H9 (cell line): ENCODE measurements at regions not wholly inside any gene's neighbourhood (a gene's known extent, or its start where the extent isn't known, plus 50 kb on each side); places are given as distances from the start of the nearest gene placed in this dataset.

ENCODE experiments used
- DNase-seq: peaks from one replicate; pipeline ENCODE4 v3.0.0-alpha.2; 2017
- H2AFZ ChIP-seq: one replicate; pipeline ENCODE4 v1.6.1; 2013; ENCODE audit warnings: mild to moderate bottlenecking, low read length, control low read depth, moderate library complexity
- H2AK5ac ChIP-seq: 2 replicates; pipeline ENCODE4 v1.6.1; 2013; ENCODE audit warnings: low read length, control low read depth, mixed read lengths; ENCODE audit not compliant: insufficient read length
- H2BK120ac ChIP-seq: one replicate; pipeline ENCODE4 v1.6.1; 2013; ENCODE audit warnings: low read depth, mild to moderate bottlenecking, low read length, control low read depth, inconsistent platforms; ENCODE audit not compliant: poor library complexity, severe bottlenecking
- H2BK12ac ChIP-seq: 2 replicates; pipeline ENCODE4 v1.6.1; 2013; ENCODE audit warnings: low read length, control low read depth, mixed read lengths, low read depth; ENCODE audit not compliant: insufficient read length
- H2BK15ac ChIP-seq: 2 replicates; pipeline ENCODE4 v1.6.1; 2013; ENCODE audit warnings: low read depth, low read length, control low read depth
- H2BK20ac ChIP-seq: one replicate; pipeline ENCODE4 v1.6.1; 2013; ENCODE audit warnings: low read depth, mild to moderate bottlenecking, low read length, control low read depth, inconsistent platforms; ENCODE audit not compliant: poor library complexity, severe bottlenecking
- H2BK5ac ChIP-seq: 2 replicates; pipeline ENCODE4 v1.6.1; 2013; ENCODE audit warnings: low read length, control low read depth, mixed read lengths; ENCODE audit not compliant: insufficient read length
- H3K14ac ChIP-seq: 2 replicates; pipeline ENCODE4 v1.6.1; 2013; ENCODE audit warnings: low read length, control low read depth; ENCODE audit not compliant: insufficient read depth
- H3K18ac ChIP-seq: 2 replicates; pipeline ENCODE4 v1.6.1; 2013; ENCODE audit warnings: low read depth, mild to moderate bottlenecking, mixed read lengths, low read length, control low read depth; ENCODE audit not compliant: insufficient read length
- H3K23ac ChIP-seq: 2 replicates; pipeline ENCODE4 v1.6.1; 2013; ENCODE audit warnings: low read length, control low read depth, mixed read lengths, low read depth; ENCODE audit not compliant: insufficient read length
- H3K23me2 ChIP-seq: 2 replicates; pipeline ENCODE4 v1.6.1; 2013; ENCODE audit warnings: low read depth, mild to moderate bottlenecking, mixed read lengths, low read length, control low read depth; ENCODE audit not compliant: insufficient read length, poor library complexity, severe bottlenecking
- H3K27ac ChIP-seq: 2 replicates; pipeline ENCODE4 v1.5.1; 2013; ENCODE audit warnings: low read length, control low read depth, mixed read lengths, low read depth; ENCODE audit not compliant: insufficient read length
- H3K27me3 ChIP-seq: 2 replicates; pipeline ENCODE4 v1.6.1; 2013; ENCODE audit warnings: low read length, control low read depth, inconsistent platforms; ENCODE audit not compliant: insufficient read depth
- H3K4ac ChIP-seq: 2 replicates; pipeline ENCODE4 v1.6.1; 2013; ENCODE audit warnings: low read depth, mild to moderate bottlenecking, control low read depth, inconsistent platforms, low read length, moderate library complexity
- H3K4me1 ChIP-seq: 2 replicates; pipeline ENCODE4 v1.6.1; 2013; ENCODE audit warnings: low read length, control low read depth, inconsistent platforms; ENCODE audit not compliant: insufficient read depth
- H3K4me2 ChIP-seq: 2 replicates; pipeline ENCODE4 v1.6.1; 2013; ENCODE audit warnings: low read length, control low read depth, mixed read lengths; ENCODE audit not compliant: insufficient read length, insufficient read depth
- H3K56ac ChIP-seq: 2 replicates; pipeline ENCODE4 v1.6.1; 2013; ENCODE audit warnings: low read depth, mild to moderate bottlenecking, mixed read lengths, low read length, control low read depth; ENCODE audit not compliant: insufficient read length
- H3K79me1 ChIP-seq: 2 replicates; pipeline ENCODE4 v1.6.1; 2013; ENCODE audit warnings: low read depth, mild to moderate bottlenecking, moderate library complexity, low read length, control low read depth, inconsistent platforms; ENCODE audit not compliant: insufficient read depth, poor library complexity, severe bottlenecking
- H3K79me2 ChIP-seq: 2 replicates; pipeline ENCODE4 v1.6.1; 2013; ENCODE audit warnings: low read length, control low read depth, inconsistent platforms; ENCODE audit not compliant: insufficient read depth
- H3K9ac ChIP-seq: 2 replicates; pipeline ENCODE4 v1.6.1; 2013; ENCODE audit warnings: low read length, control low read depth, mixed read lengths; ENCODE audit not compliant: insufficient read length; ENCODE audit errors: extremely low read depth
- H3K9me3 ChIP-seq: one replicate; pipeline ENCODE4 v1.6.1; 2013; ENCODE audit warnings: low read depth, low read length, inconsistent platforms; ENCODE audit not compliant: control insufficient read depth
- H3T11ph ChIP-seq: one replicate; pipeline ENCODE4 v1.6.1; 2013; ENCODE audit warnings: mild to moderate bottlenecking, low read length, control low read depth, inconsistent platforms
- H4K20me1 ChIP-seq: one replicate; pipeline ENCODE4 v1.6.1; 2013; ENCODE audit not compliant: control insufficient read depth, insufficient read length, insufficient read depth
- H4K5ac ChIP-seq: 2 replicates; pipeline ENCODE4 v1.6.1; 2013; ENCODE audit warnings: low read depth, mild to moderate bottlenecking, mixed read lengths, low read length, control low read depth; ENCODE audit not compliant: insufficient read length
- H4K8ac ChIP-seq: replicated peaks from 2 replicates; pipeline ENCODE4 v1.6.1; 2013; ENCODE audit warnings: low read length, control low read depth, mixed read lengths, low read depth; ENCODE audit not compliant: insufficient read length
- H4K91ac ChIP-seq: 2 replicates; pipeline ENCODE4 v1.6.1; 2013; ENCODE audit warnings: low read depth, mild to moderate bottlenecking, moderate library complexity, mixed read lengths, low read length, control low read depth; ENCODE audit not compliant: insufficient read length
- H3K27ac Mint-ChIP-seq, 3 experiments: 2 replicates in 2 of 3; 3 replicates in 1 of 3; pipeline ENCODE4 v1.8.0; 2020 to 2021; ENCODE audit warnings: mixed read lengths in 3 of 3, mild to moderate bottlenecking in 1 of 3, moderate library complexity in 1 of 3
- H3K27me3 Mint-ChIP-seq: 2 replicates; pipeline ENCODE4 v1.8.0; 2021; ENCODE audit warnings: low read depth, mild to moderate bottlenecking, moderate library complexity, mixed read lengths
- H3K36me3 Mint-ChIP-seq, 3 experiments: 2 replicates in 2 of 3; 3 replicates in 1 of 3; pipeline ENCODE4 v1.8.0; 2020 to 2021; ENCODE audit warnings: low read depth in 3 of 3, mixed read lengths in 3 of 3; ENCODE audit not compliant: insufficient read depth in 1 of 3
- H3K4me1 Mint-ChIP-seq, 2 experiments: 2 replicates each; pipeline ENCODE4 v1.8.0; 2020; ENCODE audit warnings: mixed read lengths in 2 of 2
- H3K4me3 Mint-ChIP-seq, 2 experiments: 2 replicates in 1 of 2; 3 replicates in 1 of 2; pipeline ENCODE4 v1.8.0; 2020 to 2021; ENCODE audit warnings: mild to moderate bottlenecking in 2 of 2, mixed read lengths in 2 of 2, moderate library complexity in 1 of 2
- H3K9me3 Mint-ChIP-seq, 2 experiments: 2 replicates in 1 of 2; 3 replicates in 1 of 2; pipeline ENCODE4 v1.8.0; 2020; ENCODE audit warnings: mild to moderate bottlenecking in 2 of 2, mixed read lengths in 2 of 2, moderate library complexity in 1 of 2
- CTCF ChIP-seq: fragments of 200-600 bp; sonication (generic); conservative IDR thresholded peaks from 3 replicates; pipeline ENCODE4 v1.8.0; 2021; ENCODE audit warnings: antibody characterized with exemption, mild to moderate bottlenecking
- WGBS: extraction: QIAGEN DNeasy Blood & Tissue Kit; methylation state at CpG from one replicate; pipeline ENCODE4 v1.1.7; 2013; ENCODE audit warnings: missing lambda C conversion rate, low lambda C conversion rate, mixed read lengths; ENCODE audit not compliant: insufficient read length; ENCODE audit errors: extremely low coverage; 5-methylcytosine and 5-hydroxymethylcytosine counted together

GRCh38 chr1:165999826-166000225 lies 167.0 kb downstream of the FAM78B start:
- no peaks in the 10 kb centered on the region for H3K4me1 Mint-ChIP-seq
- no peak overlapping the region for H2BK20ac ChIP-seq
- H2BK5ac ChIP-seq: no peak overlapping the region
- H4K8ac ChIP-seq: no peak overlapping the region
- H3K27ac Mint-ChIP-seq: no peak overlapping the region
- WGBS: no CpG with 5 or more reads among the region's 4 CpGs
- H2BK12ac ChIP-seq: no peak overlapping the region
- no peaks in the 10 kb centered on the region for H4K20me1 ChIP-seq
- no peak overlapping the region for H3K4me3 Mint-ChIP-seq
- no peak for TF ChIP-seq CTCF
- H3K27me3 ChIP-seq: no peaks in the 10 kb centered on the region
- no peaks in the 10 kb centered on the region for H3K79me1 ChIP-seq
- H3K27ac ChIP-seq: no peak overlapping the region
- no peak overlapping the region for H3K56ac ChIP-seq
- H3K9me3 Mint-ChIP-seq: peaks cover 0 to 3% of the 10 kb centered on the region in 2 experiments; a peak in 2 of 5 replicates
- no peak overlapping the region for H4K91ac ChIP-seq
- H4K5ac ChIP-seq: no peak overlapping the region
- H3K36me3 Mint-ChIP-seq: no peaks in the 10 kb centered on the region
- H3K79me2 ChIP-seq: no peaks in the 10 kb centered on the region
- H3K9ac ChIP-seq: no peak overlapping the region
- H3K27me3 Mint-ChIP-seq: peaks cover 13% of the 10 kb centered on the region
- no peaks in the 10 kb centered on the region for H3K9me3 ChIP-seq
- no peaks in the 10 kb centered on the region for H3K23me2 ChIP-seq
- no peak overlapping the region for H2AK5ac ChIP-seq
- H3K4ac ChIP-seq: no peak overlapping the region
- no peak overlapping the region for H3T11ph ChIP-seq
- H2AFZ ChIP-seq: no peak overlapping the region
- no peak overlapping the region; the same call in 1 of the 2 replicates for H3K14ac ChIP-seq
- no peak overlapping the region for H3K18ac ChIP-seq
- H2BK120ac ChIP-seq: no peak overlapping the region
- H3K4me1 ChIP-seq: no peaks in the 10 kb centered on the region
- no peak for DNase-seq
- no peak overlapping the region for H3K23ac ChIP-seq
- no peak overlapping the region for H2BK15ac ChIP-seq
- no peak overlapping the region for H3K4me2 ChIP-seq
